ENCODE measurements at regions not wholly inside any gene's neighbourhood (a gene's known extent, or its start where the extent isn't known, plus 50 kb on each side); places are given as distances from the start of the nearest gene placed in this dataset.

- DNase-seq (ENCODE audit: low spot score): no peak
Observed at GRCh38 chr2:220440731-220441130, 813.3 kb downstream of the SLC4A3 start.

- no peak for DNase-seq (ENCODE audit: low spot score)
Observed at GRCh38 chr2:220441404-220441803, 814.0 kb downstream of the SLC4A3 start.

DNA sequence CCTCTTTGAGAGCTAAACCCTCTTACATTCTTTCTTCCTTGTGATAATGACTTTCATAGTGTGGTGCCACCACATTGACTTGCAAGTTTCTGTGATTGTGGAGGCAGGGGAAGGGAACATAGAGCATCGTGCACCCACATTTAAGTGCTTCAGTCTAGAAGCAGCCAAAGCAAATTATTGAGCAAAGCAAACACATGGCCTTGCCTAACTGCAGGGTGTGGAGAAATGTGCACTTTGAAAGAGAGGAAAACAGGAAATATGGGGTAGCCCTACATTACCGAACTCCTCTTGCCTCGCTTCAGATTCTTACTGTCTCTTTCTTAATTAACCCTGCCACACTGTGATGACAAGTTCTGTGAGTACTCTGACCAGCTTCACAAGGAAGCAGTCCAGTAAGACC, 814.6 kb downstream of the SLC4A3 start:
- no peak for DNase-seq (ENCODE audit: low spot score)

GRCh38 chr2:220445429-220446105, 818.1 kb downstream of the SLC4A3 start:
- DNase-seq (ENCODE audit: low spot score): no peak

GRCh38 chr2:220446106-220446712, 818.8 kb downstream of the SLC4A3 start:
- no peak for DNase-seq (ENCODE audit: low spot score)

DNA sequence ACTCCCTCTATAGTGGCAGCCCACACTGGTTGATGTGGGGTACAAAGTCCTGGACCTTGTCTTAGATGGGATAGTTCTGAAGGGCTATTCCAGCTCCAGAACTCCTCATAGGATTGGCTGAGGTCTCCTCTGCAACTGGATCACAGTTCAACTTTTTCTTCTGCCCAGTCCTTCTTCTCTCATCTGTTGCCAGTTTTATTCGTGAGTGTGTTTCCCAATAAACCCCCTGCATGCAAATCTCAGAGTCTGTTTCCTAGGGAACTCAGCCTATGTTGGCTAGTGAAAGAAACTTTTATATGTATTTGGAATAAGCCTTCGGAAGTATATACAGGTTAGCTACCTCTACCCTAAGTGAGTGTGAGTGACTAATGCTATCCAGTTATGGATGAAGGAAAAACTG, 823.4 kb downstream of the SLC4A3 start:
- DNase-seq (ENCODE audit: low spot score): no peak

DNA sequence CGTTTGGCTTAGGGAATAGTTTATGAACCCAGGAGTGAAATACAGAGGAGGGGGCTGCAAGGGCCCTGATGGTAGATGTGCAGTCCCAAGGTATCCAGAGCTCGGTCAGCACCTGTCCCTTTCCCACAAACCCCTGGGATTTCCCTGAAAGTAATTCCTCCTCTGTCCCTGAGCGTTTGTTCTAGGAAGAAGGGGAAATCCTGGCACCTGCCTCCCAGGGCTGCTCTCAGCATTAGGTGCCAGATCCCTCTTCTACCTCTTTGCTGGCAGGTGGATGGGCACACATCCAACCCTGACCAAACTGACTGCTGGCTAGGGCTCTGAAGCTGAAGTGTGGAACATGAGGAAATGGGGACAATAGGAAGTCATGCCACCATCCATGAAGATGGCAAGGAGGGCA, 824.0 kb downstream of the SLC4A3 start:
- no peak for DNase-seq (ENCODE audit: low spot score)

GRCh38 chr2:220452561-220452960, 825.1 kb downstream of the SLC4A3 start:
- DNase-seq (ENCODE audit: low spot score): no peak

GRCh38 chr2:220455351-220455990, 828.0 kb downstream of the SLC4A3 start:
- no peak for DNase-seq (ENCODE audit: low spot score)

- no peak for DNase-seq (ENCODE audit: low spot score)
Observed at GRCh38 chr2:220458051-220458450, 830.6 kb downstream of the SLC4A3 start.

- DNase-seq (ENCODE audit: low spot score): no peak
Observed at GRCh38 chr2:220460257-220460985, 833.0 kb downstream of the SLC4A3 start.

GRCh38 chr2:220463876-220464275, 836.4 kb downstream of the SLC4A3 start:
- no peak for DNase-seq (ENCODE audit: low spot score)

GRCh38 chr2:220465700-220466099, 838.3 kb downstream of the SLC4A3 start:
- DNase-seq (ENCODE audit: low spot score): no peak

DNA sequence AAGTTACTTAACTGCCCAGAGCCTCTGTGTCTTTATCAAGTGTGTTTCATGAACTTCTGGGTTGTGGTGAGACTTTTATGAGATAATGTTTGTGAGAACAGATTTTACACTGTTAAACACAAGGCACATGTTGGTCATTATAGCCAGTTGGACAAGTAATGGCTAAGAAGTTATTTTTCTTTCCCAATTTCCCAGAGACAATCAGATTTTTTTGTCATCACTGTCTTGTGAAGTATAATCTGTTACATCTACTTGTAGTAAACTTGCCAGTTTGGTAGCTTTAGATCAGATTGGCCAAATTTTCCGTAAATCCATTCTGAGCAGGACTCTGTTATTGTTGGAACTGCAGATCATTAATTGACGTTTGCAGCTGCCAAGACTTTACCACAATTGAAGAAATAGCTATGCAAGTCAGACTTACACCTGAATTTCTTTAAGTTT, 838.8 kb downstream of the SLC4A3 start:
- DNase-seq (ENCODE audit: low spot score): no peak

DNA sequence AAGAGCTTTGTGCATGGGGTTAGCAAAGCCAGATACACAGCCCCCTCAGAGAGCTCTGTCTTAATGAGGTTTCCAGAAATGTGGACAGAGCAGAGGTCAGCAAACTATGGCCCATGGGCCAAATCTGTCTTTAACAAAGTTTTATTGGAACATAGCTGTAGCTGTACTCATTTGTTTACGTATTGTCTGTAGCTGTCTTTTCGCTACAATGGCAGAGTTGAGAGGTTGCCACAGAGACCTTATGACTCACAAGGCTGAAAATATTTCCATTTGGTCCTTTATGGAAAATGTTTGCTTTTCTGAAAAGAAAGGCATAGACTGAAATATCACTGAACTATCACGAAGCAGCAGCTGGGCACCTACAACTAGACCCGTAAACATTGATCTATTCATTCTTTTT, 841.8 kb downstream of the SLC4A3 start:
- no peak for DNase-seq (ENCODE audit: low spot score)

DNA sequence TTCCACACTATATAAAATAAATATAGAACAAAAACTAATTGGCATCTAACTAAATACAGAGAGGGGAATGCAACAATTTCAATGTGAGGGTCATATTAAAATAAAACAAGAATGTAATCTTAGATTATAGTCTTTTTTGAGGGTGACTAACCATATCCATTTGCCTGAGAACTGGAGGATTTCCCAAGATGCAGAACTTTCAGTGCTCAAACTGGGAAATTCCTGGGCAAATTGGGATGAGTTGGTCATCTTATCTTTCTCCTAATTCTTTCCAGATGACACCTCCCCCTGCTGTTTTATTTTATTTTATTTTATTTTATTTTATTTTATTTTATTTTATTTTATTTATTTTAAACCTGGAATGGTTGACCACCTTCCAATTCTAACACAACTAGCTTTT, 846.2 kb downstream of the SLC4A3 start:
- DNase-seq (ENCODE audit: low spot score): no peak

GRCh38 chr2:220476877-220477276, 849.4 kb downstream of the SLC4A3 start:
- DNase-seq (ENCODE audit: low spot score): no peak

DNA sequence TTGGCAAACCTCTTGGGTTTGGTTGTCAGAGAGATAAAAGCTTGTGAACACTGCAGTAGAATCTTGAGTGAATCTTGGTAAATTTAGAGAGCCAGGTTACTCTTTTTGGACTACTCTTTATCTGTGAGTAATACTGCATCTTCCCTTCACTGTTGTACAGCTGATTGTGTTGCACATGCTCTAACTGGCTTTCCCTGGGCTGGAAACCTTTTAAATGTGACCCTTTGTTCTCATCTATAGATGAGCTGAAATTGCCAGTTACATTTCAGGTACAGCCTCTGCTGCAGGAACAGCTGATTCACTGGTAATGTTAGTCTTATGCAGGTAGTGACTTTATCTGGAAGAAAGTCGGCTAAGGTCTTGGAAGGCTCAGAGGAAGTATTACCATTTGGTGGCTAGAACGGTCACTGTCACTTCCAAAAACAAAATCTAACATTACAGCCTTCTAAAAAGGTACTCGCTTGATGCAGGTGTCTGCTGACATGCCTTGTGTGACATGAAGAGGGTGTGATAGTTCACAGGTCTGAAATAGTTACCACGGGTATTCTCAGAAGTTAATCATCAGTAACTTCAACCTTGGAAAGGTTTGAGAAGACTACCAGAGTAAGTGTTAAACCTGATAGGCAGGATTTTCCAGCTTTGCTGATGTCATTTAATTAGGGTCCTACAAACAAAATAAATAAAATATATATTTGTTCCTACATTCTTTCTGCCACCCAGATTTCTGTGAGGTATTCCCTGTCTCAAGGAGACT, 851.1 kb downstream of the SLC4A3 start:
- no peak for DNase-seq (ENCODE audit: low spot score)

DNA sequence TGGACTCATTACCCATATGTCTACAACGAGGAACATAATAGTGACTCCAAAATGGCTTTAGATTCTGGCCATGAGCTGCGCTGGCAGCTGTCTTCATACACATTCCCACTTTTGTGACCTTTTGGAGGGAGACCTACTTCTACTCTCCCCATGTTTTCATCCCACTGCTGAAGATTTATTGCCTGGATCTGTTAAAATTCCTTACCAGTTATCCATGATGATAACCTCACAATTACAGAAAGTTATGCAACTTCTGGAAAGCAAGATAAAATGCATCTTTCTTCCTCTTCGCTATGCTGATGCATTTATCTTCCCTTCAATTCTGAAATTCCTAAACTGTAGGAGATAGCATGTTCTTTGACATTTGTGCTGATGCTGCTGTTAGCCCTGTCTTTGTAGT, 855.3 kb downstream of the SLC4A3 start:
- DNase-seq (ENCODE audit: low spot score): no peak

DNA sequence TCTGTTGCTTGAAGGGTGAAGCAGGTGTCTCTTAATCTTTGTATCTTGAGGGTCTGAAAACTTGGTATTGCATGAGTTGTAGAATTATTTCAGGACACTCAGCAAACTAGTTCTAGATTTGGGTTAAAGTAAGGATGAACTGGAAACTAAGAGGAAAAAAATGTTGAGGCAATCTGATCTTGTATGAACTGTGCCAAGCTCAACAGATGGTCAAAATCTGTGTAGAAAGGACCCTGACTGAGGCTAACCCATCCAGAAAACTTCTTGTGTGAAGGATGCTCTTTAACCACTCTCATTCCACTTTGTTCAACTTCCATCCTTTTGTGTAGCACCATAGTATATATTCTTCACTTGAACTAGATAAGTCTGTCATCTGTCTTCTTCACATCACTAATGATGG, 861.7 kb downstream of the SLC4A3 start:
- no peak for DNase-seq (ENCODE audit: low spot score)

GRCh38 chr2:220491670-220492069, 864.2 kb downstream of the SLC4A3 start:
- no peak for DNase-seq (ENCODE audit: low spot score)

GRCh38 chr2:220493871-220494525, 866.6 kb downstream of the SLC4A3 start:
- no peak for DNase-seq (ENCODE audit: low spot score)
